GM13977 (cell line): ENCODE measurements at regions not wholly inside any gene's neighbourhood (a gene's known extent, or its start where the extent isn't known, plus 50 kb on each side); places are given as distances from the start of the nearest gene placed in this dataset.

Experiments
- DNase-seq: peaks from one replicate; pipeline ENCODE4 v3.0.0; 2012; ENCODE audit warnings: low spot score
- in situ Hi-C: fragments of 300-500 bp; cut with MboI; formaldehyde crosslinking; loops from one replicate; pipeline ENCODE4 v1.12.0; 2022; ENCODE audit warnings: low sequenced_read_pairs, low pct_unique_long_range_greater_than_20kb, mixed read lengths, inconsistent platforms; ENCODE audit not compliant: unreplicated experiment
- TF ChIP-seq, protein P1 (sequence below): IDR thresholded peaks from 2 replicates; pipeline ENCODE4 v1.5.1; 2012; ENCODE audit warnings: mild to moderate bottlenecking, control low read depth; ENCODE audit not compliant: insufficient read depth; ENCODE audit errors: extremely low read depth, missing control alignments

DNA sequence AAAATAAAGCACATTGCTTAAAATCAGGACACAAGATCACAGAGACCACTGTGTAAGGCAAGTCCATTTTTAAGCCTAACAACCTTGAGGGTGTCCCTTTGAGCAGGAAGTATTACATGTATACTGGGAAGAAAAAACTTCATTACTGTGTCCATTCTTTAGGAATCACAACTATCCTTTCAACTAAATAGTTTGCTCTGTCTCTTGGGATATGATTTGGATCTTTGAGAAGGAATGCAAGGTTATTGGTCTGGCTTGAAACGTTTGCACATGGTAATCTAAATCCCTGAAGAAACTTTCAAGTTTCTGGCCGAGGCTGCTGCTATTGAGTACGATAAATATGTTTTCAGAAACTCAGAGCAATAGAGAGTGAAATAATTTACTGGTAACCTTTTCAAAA is 923.0 kb upstream of the SEMA6A start:
- TF ChIP-seq, protein P1, sequence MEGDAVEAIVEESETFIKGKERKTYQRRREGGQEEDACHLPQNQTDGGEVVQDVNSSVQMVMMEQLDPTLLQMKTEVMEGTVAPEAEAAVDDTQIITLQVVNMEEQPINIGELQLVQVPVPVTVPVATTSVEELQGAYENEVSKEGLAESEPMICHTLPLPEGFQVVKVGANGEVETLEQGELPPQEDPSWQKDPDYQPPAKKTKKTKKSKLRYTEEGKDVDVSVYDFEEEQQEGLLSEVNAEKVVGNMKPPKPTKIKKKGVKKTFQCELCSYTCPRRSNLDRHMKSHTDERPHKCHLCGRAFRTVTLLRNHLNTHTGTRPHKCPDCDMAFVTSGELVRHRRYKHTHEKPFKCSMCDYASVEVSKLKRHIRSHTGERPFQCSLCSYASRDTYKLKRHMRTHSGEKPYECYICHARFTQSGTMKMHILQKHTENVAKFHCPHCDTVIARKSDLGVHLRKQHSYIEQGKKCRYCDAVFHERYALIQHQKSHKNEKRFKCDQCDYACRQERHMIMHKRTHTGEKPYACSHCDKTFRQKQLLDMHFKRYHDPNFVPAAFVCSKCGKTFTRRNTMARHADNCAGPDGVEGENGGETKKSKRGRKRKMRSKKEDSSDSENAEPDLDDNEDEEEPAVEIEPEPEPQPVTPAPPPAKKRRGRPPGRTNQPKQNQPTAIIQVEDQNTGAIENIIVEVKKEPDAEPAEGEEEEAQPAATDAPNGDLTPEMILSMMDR: no peak
- in situ Hi-C loops: no loop called here
- no peak for DNase-seq

DNA sequence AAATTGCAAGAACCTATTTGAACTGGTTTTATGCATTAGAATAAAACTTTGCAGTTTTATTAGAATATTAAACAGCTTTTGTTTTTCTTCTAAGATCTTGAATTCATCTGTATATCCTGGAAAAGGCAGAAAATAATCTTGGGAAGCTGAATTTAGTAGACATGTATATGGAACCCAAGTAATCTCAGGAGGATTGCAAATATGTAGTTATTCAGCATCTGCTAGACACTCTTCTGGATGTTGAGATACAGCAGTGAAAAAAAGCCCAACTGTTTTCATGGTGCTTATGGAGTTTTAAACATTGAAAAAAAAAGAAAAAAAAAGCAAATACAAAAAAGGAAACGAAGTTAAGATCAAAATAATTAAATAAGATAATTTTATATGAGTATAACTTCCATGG is 922.2 kb upstream of the SEMA6A start:
- no peak for DNase-seq
- TF ChIP-seq, protein P1: no peak
- in situ Hi-C loops: no loop called here

DNA sequence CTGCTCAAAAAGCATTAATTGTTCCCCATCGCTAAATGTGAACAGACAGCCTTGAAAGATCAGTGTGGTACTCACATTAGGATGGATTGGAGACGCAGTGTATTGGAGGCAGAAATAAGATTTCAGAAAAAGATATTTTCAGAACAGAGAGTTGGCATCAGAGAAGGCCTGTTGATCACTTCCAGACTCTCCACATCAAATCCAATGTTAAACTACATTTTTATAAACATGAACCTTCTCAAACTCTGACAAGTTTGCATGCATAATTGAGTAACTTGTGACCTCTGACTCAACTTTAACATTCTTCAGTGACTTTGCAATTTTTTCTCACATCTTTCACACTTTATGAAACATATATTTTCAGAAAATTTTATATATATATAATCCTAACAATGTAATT is 919.6 kb upstream of the SEMA6A start:
- in situ Hi-C loops: no loop called here
- no peak for DNase-seq
- TF ChIP-seq, protein P1: no peak

DNA sequence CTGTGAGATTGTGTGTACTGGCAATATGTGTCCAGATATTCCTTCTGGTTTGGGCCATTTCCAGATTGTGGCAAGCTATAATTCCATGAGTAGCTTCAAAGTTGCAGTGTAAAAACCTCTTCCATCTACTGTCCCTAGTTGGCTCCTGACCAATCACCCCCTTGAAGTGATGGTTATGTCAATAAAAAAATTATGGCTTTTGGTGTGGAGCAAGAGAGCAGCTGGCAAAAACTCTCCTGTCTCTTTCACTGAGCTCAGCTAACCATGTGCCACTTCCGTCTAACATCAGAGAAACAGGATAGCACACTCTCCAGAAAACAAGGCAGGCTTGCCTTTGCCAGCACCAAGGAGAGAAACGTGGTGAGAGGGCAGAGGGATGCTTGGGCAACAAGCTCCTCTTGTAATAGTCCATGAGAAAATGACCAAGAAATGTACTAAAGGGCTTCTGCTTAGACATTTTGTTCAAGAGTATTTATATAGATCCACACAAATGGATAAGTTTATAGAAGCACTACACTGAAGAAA is 914.4 kb upstream of the SEMA6A start:
- in situ Hi-C loops: no loop called here
- TF ChIP-seq, protein P1: no peak
- DNase-seq: no peak

DNA sequence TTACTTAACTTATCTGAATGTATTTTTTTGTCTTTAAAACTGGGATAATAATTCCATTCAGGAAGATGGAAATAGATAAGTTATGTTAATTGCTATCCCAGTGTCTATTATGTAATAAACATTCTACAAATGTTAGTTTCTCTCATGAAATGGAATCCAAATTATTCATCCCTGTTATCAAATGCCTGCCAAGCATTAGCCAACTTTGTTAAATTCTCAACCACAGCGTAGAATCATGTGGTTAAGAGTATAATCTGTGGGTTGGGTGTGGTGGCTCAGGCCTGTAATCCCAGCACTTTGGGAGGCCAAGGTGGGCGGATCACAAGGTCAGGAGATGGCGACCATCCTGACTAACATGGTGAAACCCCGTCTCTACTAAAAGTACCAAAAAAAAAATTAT is 912.9 kb upstream of the SEMA6A start:
- in situ Hi-C loops: no loop called here
- TF ChIP-seq, protein P1: no peak
- no peak for DNase-seq

DNA sequence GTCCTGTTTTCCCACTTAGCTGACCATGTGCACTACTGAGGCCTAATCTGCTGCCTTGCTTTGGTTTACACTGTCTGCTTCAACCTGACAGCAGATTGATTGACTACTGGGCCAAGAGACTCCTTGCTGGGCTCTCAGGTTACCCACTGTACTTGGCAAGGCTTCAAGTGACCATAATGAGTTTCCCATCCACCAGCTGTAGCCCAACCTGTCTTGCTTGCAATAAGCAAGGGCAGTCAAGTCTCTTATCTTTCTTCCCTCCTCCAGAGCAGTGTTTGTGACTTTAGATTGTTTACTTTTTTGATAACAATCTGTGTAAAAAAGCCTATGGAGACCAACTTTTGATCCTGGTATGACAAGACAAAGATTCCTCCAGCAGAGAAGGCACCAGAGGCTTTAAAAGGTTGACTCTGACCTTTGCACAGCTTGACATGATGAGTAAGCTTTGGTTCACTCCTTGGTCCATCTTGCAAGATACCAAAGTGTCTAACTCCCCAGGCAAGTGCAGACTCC is 912.3 kb upstream of the SEMA6A start:
- in situ Hi-C loops: no loop called here
- TF ChIP-seq, protein P1: no peak
- DNase-seq: no peak
